NCI-H69 (cell line): ENCODE measurements at regions not wholly inside any gene's neighbourhood (a gene's known extent, or its start where the extent isn't known, plus 50 kb on each side); places are given as distances from the start of the nearest gene placed in this dataset.

Experiments used
- DNase-seq: peaks from one replicate; lab custom pipeline; 2025; lab: John Stamatoyannopoulos, UW

- DNase-seq = no peak
Measured at GRCh38 chr12:64999148-64999425, 122.0 kb downstream of the WIF1 start.
